ENCODE measurements at regions not wholly inside any gene's neighbourhood (a gene's known extent, or its start where the extent isn't known, plus 50 kb on each side); places are given as distances from the start of the nearest gene placed in this dataset.

- ChIA-PET CTCF (no interaction called here), POLR2A (no interaction called here)
- no peak for TF ChIP-seq CTCF (IDR thresholded peaks at IDR 0.05)
- intact Hi-C loops (cut with micrococcal nuclease) = loop anchor here (10.0 kb wide), 1 partner anchor 318 kb away; no protein-coding TSS in a partner anchor
- DNase-seq = no peak
- Mint-ChIP-seq H3K9me3 (no peaks in the 10 kb centered on the region), H3K4me1 (peaks cover 5% of the 10 kb centered on the region), H3K27ac (no peak overlapping the region), H3K4me3 (no peak overlapping the region), H3K27me3 (peaks cover 15% of the 10 kb centered on the region), H3K36me3 (ENCODE audit: low read depth) (no peaks in the 10 kb centered on the region)
- no peak for ATAC-seq (ENCODE audit: low read depth)
Measured at GRCh38 chr15:79677241-79677640, 219.6 kb downstream of the MTHFS start.

GRCh38 chr15:79678032-79678701, 218.6 kb downstream of the MTHFS start:
- Mint-ChIP-seq H3K36me3 (ENCODE audit: low read depth) (no peaks in the 10 kb centered on the region), H3K9me3 (no peaks in the 10 kb centered on the region), H3K27me3 (peaks cover 18% of the 10 kb centered on the region), H3K4me1 (peaks cover 5% of the 10 kb centered on the region), H3K4me3 (no peak overlapping the region), H3K27ac (no peak overlapping the region)
- DNase-seq (no peak), ATAC-seq (ENCODE audit: low read depth) (no peak)
- CTCF ChIA-PET = no interaction called here
- intact Hi-C loops (cut with micrococcal nuclease) = loop anchor here (10.0 kb wide), 1 partner anchor 317 kb away; no protein-coding TSS in a partner anchor
- POLR2A ChIA-PET = no interaction called here
- TF ChIP-seq CTCF (IDR thresholded peaks at IDR 0.05) = no peak

- H3K9me3 Mint-ChIP-seq = no peaks in the 10 kb centered on the region
- H3K4me1 Mint-ChIP-seq = no peaks in the 10 kb centered on the region
- no peaks in the 10 kb centered on the region for H3K36me3 Mint-ChIP-seq (ENCODE audit: low read depth)
- POLR2A ChIA-PET = no interaction called here
- intact Hi-C loops (cut with micrococcal nuclease) = no loop called here
- no peak for ATAC-seq (ENCODE audit: low read depth)
- H3K27ac Mint-ChIP-seq = no peak overlapping the region
- H3K4me3 Mint-ChIP-seq = no peak overlapping the region
- no peak for DNase-seq
- no peak for TF ChIP-seq CTCF (IDR thresholded peaks at IDR 0.05)
- CTCF ChIA-PET = no interaction called here
- peaks cover 18% of the 10 kb centered on the region for H3K27me3 Mint-ChIP-seq
Measured at GRCh38 chr15:79680720-79681119, 216.1 kb downstream of the MTHFS start.

GRCh38 chr15:79682285-79682684, 214.5 kb downstream of the MTHFS start:
- no peaks in the 10 kb centered on the region for H3K9me3 Mint-ChIP-seq
- H3K4me3 Mint-ChIP-seq = no peak overlapping the region
- DNase-seq (no peak), ATAC-seq (ENCODE audit: low read depth) (no peak)
- no peak for TF ChIP-seq CTCF (IDR thresholded peaks at IDR 0.05)
- no peaks in the 10 kb centered on the region for H3K4me1 Mint-ChIP-seq
- no peaks in the 10 kb centered on the region for H3K36me3 Mint-ChIP-seq (ENCODE audit: low read depth)
- H3K27me3 Mint-ChIP-seq = peaks cover 13% of the 10 kb centered on the region
- POLR2A ChIA-PET = no interaction called here
- CTCF ChIA-PET = no interaction called here
- no peak overlapping the region for H3K27ac Mint-ChIP-seq
- intact Hi-C loops (cut with micrococcal nuclease) = no loop called here

- no peaks in the 10 kb centered on the region for H3K9me3 Mint-ChIP-seq
- H3K4me3 Mint-ChIP-seq = no peak overlapping the region
- H3K36me3 Mint-ChIP-seq (ENCODE audit: low read depth) = no peaks in the 10 kb centered on the region
- no peak for TF ChIP-seq CTCF (IDR thresholded peaks at IDR 0.05)
- H3K27ac Mint-ChIP-seq = no peak overlapping the region
- peaks cover 10% of the 10 kb centered on the region for H3K27me3 Mint-ChIP-seq
- no peaks in the 10 kb centered on the region for H3K4me1 Mint-ChIP-seq
- intact Hi-C loops (cut with micrococcal nuclease) = no loop called here
- POLR2A ChIA-PET = no interaction called here
- DNase-seq = no peak
- ATAC-seq (ENCODE audit: low read depth) = no peak
- CTCF ChIA-PET = no interaction called here
Measured at GRCh38 chr15:79682851-79683288, 213.9 kb downstream of the MTHFS start.
